HCT116 (cell line): ENCODE measurements at regions not wholly inside any gene's neighbourhood (a gene's known extent, or its start where the extent isn't known, plus 50 kb on each side); places are given as distances from the start of the nearest gene placed in this dataset.

Source experiments
- ATAC-seq: fragments of 200-7000 bp; cut with Tn5 transposase; 2 replicates; pipeline ENCODE4 v1.9.1; 2020; ENCODE audit warnings: mild to moderate bottlenecking, moderate library complexity
- BruUV-seq: library from RNA; stranded (reverse); fragments of 400-500 nt; replicated peaks from 2 replicates; lab custom pipeline; 2021; lab: Mats Ljungman, UMichigan
- CTCF ChIA-PET: fragments of 300-600 bp; sonication (Branson Sonifier 250); formaldehyde crosslinking; loops from one replicate; lab custom pipeline; 2021; ENCODE audit warnings: antibody characterized with exemption; lab: Charles Lee
- POLR2A ChIA-PET: fragments of 300-600, 350-600 bp; sonication (Branson Sonifier 250); formaldehyde crosslinking; loops from one replicate; lab custom pipeline; 2021; ENCODE audit warnings: antibody characterized with exemption; lab: Charles Lee
- RAD21 ChIA-PET, 2 experiments: fragments of 300-600 bp; sonication (Branson Sonifier 250); formaldehyde crosslinking; loops; one replicate each; lab custom pipeline; 2023; ENCODE audit warnings: low total read pairs in 2 of 2; ENCODE audit not compliant: uncharacterized antibody in 2 of 2, unreplicated experiment in 2 of 2, low non-redundant PET in 1 of 2; lab: Charles Lee
- DNase-seq: peaks from one replicate; pipeline ENCODE4 v3.0.0-alpha.2; 2010; ENCODE audit warnings: low read depth, low spot score
- H2AFZ ChIP-seq: fragments of 200-600 bp; shearing (Covaris generic), sonication (generic); 2 replicates; pipeline ENCODE4 v1.6.1; 2017; ENCODE audit warnings: low read depth, mixed run types, mixed read lengths, antibody characterized with exemption, low read length; ENCODE audit not compliant: poor library complexity, severe bottlenecking
- H3K27ac ChIP-seq: 2 replicates; pipeline ENCODE4 v1.5.1; 2012; ENCODE audit warnings: low read depth, low read length
- H3K27me3 ChIP-seq: fragments of 200-600 bp; sonication (generic); 2 replicates; pipeline ENCODE4 v1.6.1; 2016; ENCODE audit warnings: mixed run types, low read length, mixed read lengths; ENCODE audit not compliant: insufficient read depth
- H3K36me3 ChIP-seq, 2 experiments: fragments of 200-500 bp in 1 of 2; fragments of 200-600 bp in 1 of 2; sonication (Bioruptor generic) in 1 of 2; sonication (generic) in 1 of 2; 2 replicates each; pipeline versions ENCODE4 v1.5.1 to v1.6.1; 2014 to 2016; ENCODE audit warnings: low read length in 2 of 2, inconsistent platforms in 1 of 2, mixed read lengths in 1 of 2, mixed run types in 1 of 2; ENCODE audit not compliant: insufficient read depth in 2 of 2, control insufficient read depth in 1 of 2
- H3K4me1 ChIP-seq, 2 experiments: fragments of 200-600 bp in 1 of 2; sonication (generic) in 1 of 2; 2 replicates each; pipeline versions ENCODE4 v1.5.1 to v1.6.1; 2012 to 2017; ENCODE audit warnings: low read length in 2 of 2, inconsistent platforms in 1 of 2, mild to moderate bottlenecking in 1 of 2, mixed read lengths in 1 of 2, mixed run types in 1 of 2, moderate library complexity in 1 of 2; ENCODE audit not compliant: insufficient read depth in 2 of 2, control insufficient read depth in 1 of 2
- H3K4me2 ChIP-seq: fragments of 200-600 bp; sonication (generic); 2 replicates; pipeline ENCODE4 v1.6.1; 2017; ENCODE audit warnings: mixed run types, low read length, mixed read lengths
- H3K4me3 ChIP-seq, 2 experiments: fragments of 200-600 bp in 1 of 2; sonication (generic) in 1 of 2; replicated peaks in 1 of 2; 2 replicates each; pipeline ENCODE4 v1.5.1; 2011 to 2016; ENCODE audit warnings: low read length in 2 of 2, control low read depth in 1 of 2, low read depth in 1 of 2, mild to moderate bottlenecking in 1 of 2, mixed read lengths in 1 of 2, mixed run types in 1 of 2
- H3K79me2 ChIP-seq: fragments of 200-600 bp; sonication (generic); 2 replicates; pipeline ENCODE4 v1.6.1; 2017; ENCODE audit warnings: mild to moderate bottlenecking, mixed run types, low read length, moderate library complexity, mixed read lengths; ENCODE audit not compliant: insufficient read depth
- H3K9ac ChIP-seq: fragments of 200-600 bp; sonication (generic); 2 replicates; pipeline ENCODE4 v1.6.1; 2016; ENCODE audit warnings: low read length, mixed read lengths
- H3K9me2 ChIP-seq: fragments of 200-600 bp; sonication (generic), shearing (Covaris generic); 2 replicates; pipeline ENCODE4 v1.6.1; 2017; ENCODE audit warnings: mixed run types, mild to moderate bottlenecking, moderate library complexity; ENCODE audit not compliant: insufficient read depth
- H3K9me3 ChIP-seq, 2 experiments: fragments of 200-500 bp in 1 of 2; fragments of 200-600 bp in 1 of 2; sonication (Bioruptor generic) in 1 of 2; sonication (generic) in 1 of 2; 2 replicates each; pipeline ENCODE4 v1.6.1; 2014 to 2017; ENCODE audit warnings: low read length in 2 of 2, mixed read lengths in 2 of 2, inconsistent platforms in 1 of 2, low read depth in 1 of 2, mild to moderate bottlenecking in 1 of 2, mixed run types in 1 of 2, moderate library complexity in 1 of 2; ENCODE audit not compliant: control insufficient read depth in 1 of 2, insufficient read depth in 1 of 2
- H4K20me1 ChIP-seq: fragments of 200-600 bp; sonication (generic), shearing (Covaris generic); 2 replicates; pipeline ENCODE4 v1.6.1; 2017; ENCODE audit warnings: mixed run types, mild to moderate bottlenecking, moderate library complexity; ENCODE audit not compliant: insufficient read depth
- ATF3 ChIP-seq: IDR thresholded peaks from 2 replicates; pipeline ENCODE4 v1.6.1; 2012
- CBX3 ChIP-seq: IDR thresholded peaks from 2 replicates; pipeline ENCODE4 v1.6.1; 2012; ENCODE audit warnings: low read depth
- CEBPB ChIP-seq: IDR thresholded peaks from 2 replicates; pipeline ENCODE4 v1.6.1; 2012; ENCODE audit warnings: low read depth
- EGR1 ChIP-seq: IDR thresholded peaks from 2 replicates; pipeline ENCODE4 v1.6.1; 2012; ENCODE audit warnings: low read depth
- ELF1 ChIP-seq: IDR thresholded peaks from 2 replicates; pipeline ENCODE4 v1.6.1; 2012; ENCODE audit warnings: low read depth, borderline replicate concordance
- EZH2phosphoT487 ChIP-seq: fragments of 200-600 bp; IDR thresholded peaks from 2 replicates; pipeline ENCODE4 v1.6.1; 2018; ENCODE audit warnings: antibody characterized with exemption, borderline replicate concordance
- FOSL1 ChIP-seq: IDR thresholded peaks from 2 replicates; pipeline ENCODE4 v1.6.1; 2012; ENCODE audit warnings: low read depth
- SIN3A ChIP-seq: IDR thresholded peaks from 2 replicates; pipeline ENCODE4 v1.6.1; 2012; ENCODE audit warnings: low read depth
- SP1 ChIP-seq: IDR thresholded peaks from 2 replicates; pipeline ENCODE4 v1.6.1; 2012; ENCODE audit warnings: low read depth
- TCF7L2 ChIP-seq: IDR thresholded peaks from 2 replicates; pipeline ENCODE4 v1.7.0; 2011; ENCODE audit warnings: borderline replicate concordance, inconsistent platforms; ENCODE audit not compliant: insufficient read depth, insufficient read length; ENCODE audit errors: extremely low read depth
- YY1 ChIP-seq: IDR thresholded peaks from 2 replicates; pipeline ENCODE4 v1.6.1; 2011; ENCODE audit warnings: low read length, low read depth, moderate library complexity, mild to moderate bottlenecking; ENCODE audit not compliant: insufficient replicate concordance; ENCODE audit errors: extremely low read depth
- ZNF274 ChIP-seq: fragments of 200-500 bp; sonication (Bioruptor generic); IDR thresholded peaks from 2 replicates; pipeline ENCODE4 v1.6.1; 2014; ENCODE audit warnings: mild to moderate bottlenecking, low read depth, low read length, inconsistent platforms
- intact Hi-C: fragments of 100-400 bp; cut with micrococcal nuclease; formaldehyde crosslinking; loops from 2 replicates; pipeline ENCODE4 v1.10.0; 2022
- TF ChIP-seq, protein P1 (sequence below): IDR thresholded peaks from 2 replicates; pipeline ENCODE4 v1.6.1; 2011; ENCODE audit warnings: mild to moderate bottlenecking, low read length, moderate library complexity; ENCODE audit not compliant: insufficient replicate concordance; ENCODE audit errors: extremely low read depth

- POLR2A ChIA-PET: no interaction called here
- DNase-seq: no peak
- intact Hi-C loops: no loop called here
- H3K4me2 ChIP-seq: no peak overlapping the region
- CTCF ChIA-PET: no interaction called here
- no peak overlapping the region for H3K27ac ChIP-seq
- no peaks in the 10 kb centered on the region for H3K9me3 ChIP-seq
- TF ChIP-seq EGR1 (no peak), ZNF274 (no peak), TCF7L2 (no peak), ATF3 (no peak)
- TF ChIP-seq, all 23 proteins: peak for 0
- RAD21 ChIA-PET: no interaction called here
- Histone ChIP-seq H3K4me1 (no peaks in the 10 kb centered on the region), H3K9me2 (no peaks in the 10 kb centered on the region), H4K20me1 (no peaks in the 10 kb centered on the region), H3K79me2 (no peaks in the 10 kb centered on the region), H2AFZ (no peak overlapping the region), H3K27me3 (0 out of 2 replicates have a peak, but pooled peaks cover 7% of the 10 kb centered on the region), H3K9ac (no peak overlapping the region), H3K36me3 (no peaks in the 10 kb centered on the region), H3K4me3 (no peak overlapping the region)
- no TSS peak for BruUV-seq
- no peak for ATAC-seq
Measured at GRCh38 chr14:98711453-98711852, 560.5 kb downstream of the BCL11B start.

DNA sequence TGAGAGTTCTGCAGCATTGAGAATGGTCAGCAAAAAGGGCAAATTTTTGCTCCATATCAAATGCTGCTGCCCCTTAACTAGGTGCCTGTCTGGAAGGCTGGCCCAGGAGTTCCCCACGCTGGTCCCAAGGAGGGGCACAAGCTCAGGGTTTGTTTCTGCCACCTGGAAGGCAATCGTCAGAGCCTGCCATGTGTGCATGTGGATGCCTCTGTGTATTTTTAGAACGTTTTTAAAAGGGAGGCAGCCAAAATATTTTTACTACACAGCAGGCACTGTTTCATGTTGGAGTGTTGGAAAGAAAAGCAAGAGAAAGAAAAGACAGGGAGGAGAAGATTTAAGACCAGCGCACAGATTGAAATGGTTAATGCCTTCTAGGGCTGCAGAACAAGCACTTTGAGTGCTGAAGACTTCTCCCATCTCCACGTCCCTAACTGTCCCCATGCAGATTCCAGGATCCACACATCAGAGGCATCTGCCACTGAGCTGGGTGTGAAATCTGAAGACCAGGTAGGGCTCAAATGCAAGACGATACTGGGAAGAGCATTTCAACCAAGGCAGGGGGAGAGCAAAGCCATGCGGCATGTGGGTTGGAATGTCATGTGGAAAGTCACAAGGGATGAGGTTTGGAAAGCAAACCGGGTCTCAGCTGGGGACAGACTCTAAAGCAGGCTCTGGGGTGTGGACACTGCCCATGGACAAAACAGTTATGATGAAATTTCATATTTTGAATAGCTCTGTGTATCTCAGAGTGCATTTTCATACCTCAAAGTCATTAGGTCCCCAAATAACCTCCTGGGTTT is 557.2 kb downstream of the BCL11B start:
- Histone ChIP-seq H3K9me3 (no peaks in the 10 kb centered on the region), H3K36me3 (no peaks in the 10 kb centered on the region), H3K27me3 (peaks cover 22% of the 10 kb centered on the region), H2AFZ (no peak overlapping the region), H4K20me1 (no peaks in the 10 kb centered on the region), H3K4me1 (no peaks in the 10 kb centered on the region), H3K4me2 (no peak overlapping the region), H3K79me2 (no peaks in the 10 kb centered on the region), H3K4me3 (no peak overlapping the region), H3K9me2 (no peaks in the 10 kb centered on the region), H3K27ac (no peak overlapping the region), H3K9ac (no peak overlapping the region)
- TF ChIP-seq EZH2phosphoT487 (no peak), SIN3A (no peak), FOSL1 (no peak), SP1 (no peak), ELF1 (no peak), CBX3 (no peak), CEBPB (no peak), ZNF274 (no peak), YY1 (no peak), TCF7L2 (no peak)
- TF ChIP-seq, protein P1, sequence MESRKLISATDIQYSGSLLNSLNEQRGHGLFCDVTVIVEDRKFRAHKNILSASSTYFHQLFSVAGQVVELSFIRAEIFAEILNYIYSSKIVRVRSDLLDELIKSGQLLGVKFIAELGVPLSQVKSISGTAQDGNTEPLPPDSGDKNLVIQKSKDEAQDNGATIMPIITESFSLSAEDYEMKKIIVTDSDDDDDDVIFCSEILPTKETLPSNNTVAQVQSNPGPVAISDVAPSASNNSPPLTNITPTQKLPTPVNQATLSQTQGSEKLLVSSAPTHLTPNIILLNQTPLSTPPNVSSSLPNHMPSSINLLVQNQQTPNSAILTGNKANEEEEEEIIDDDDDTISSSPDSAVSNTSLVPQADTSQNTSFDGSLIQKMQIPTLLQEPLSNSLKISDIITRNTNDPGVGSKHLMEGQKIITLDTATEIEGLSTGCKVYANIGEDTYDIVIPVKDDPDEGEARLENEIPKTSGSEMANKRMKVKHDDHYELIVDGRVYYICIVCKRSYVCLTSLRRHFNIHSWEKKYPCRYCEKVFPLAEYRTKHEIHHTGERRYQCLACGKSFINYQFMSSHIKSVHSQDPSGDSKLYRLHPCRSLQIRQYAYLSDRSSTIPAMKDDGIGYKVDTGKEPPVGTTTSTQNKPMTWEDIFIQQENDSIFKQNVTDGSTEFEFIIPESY: no peak
- intact Hi-C loops: no loop called here
- ATAC-seq (no peak), DNase-seq (no peak)
- BruUV-seq: no TSS peak
- ChIA-PET RAD21 (no interaction called here), POLR2A (no interaction called here), CTCF (no interaction called here)
